ENCODE measurements at regions not wholly inside any gene's neighbourhood (a gene's known extent, or its start where the extent isn't known, plus 50 kb on each side); places are given as distances from the start of the nearest gene placed in this dataset.

DNA sequence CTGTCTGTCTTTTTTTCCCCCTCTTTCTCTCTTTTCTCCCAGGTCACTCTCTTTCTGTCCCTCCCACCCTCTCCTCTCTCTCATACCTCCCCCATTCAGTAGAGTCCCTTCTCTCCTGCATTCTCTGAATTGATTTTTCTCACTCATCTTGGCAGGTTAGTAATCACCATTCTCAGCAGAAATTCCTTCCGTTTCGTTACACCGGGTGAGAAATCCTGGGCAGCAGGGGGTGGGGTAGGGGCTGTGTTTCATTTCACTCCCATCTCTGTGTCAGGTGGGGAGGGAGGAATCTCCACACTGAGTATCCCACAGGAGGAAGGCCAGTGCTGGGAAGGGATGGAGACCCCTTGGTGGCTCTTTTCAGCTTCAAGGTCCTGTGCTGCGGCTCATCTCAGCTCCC lies 253.5 kb downstream of the MIAT start:
- Histone ChIP-seq H3K4me2 (ENCODE audit: low read length) (no peak overlapping the region), H3K4me3 (ENCODE audit: insufficient read depth, low read depth, low read length) (no peak overlapping the region), H3K4me1 (ENCODE audit: insufficient read depth, low read length) (no peaks in the 10 kb centered on the region), H3K9ac (ENCODE audit: low read length) (no peak overlapping the region), H3K79me2 (ENCODE audit: insufficient read depth, low read length) (no peaks in the 10 kb centered on the region), H3K27ac (ENCODE audit: low read depth, low read length) (no peak overlapping the region), H3K27me3 (ENCODE audit: insufficient read depth, low read length) (peaks cover 26% of the 10 kb centered on the region), H4K20me1 (ENCODE audit: insufficient read depth, low read length) (no peaks in the 10 kb centered on the region), H3K9me3 (ENCODE audit: insufficient read depth, low read depth, low read length) (no peaks in the 10 kb centered on the region), H3K36me3 (ENCODE audit: insufficient read depth, low read length) (no peaks in the 10 kb centered on the region), H2AFZ (ENCODE audit: low read depth, low read length) (no peak overlapping the region)
- peaks cover 41% of the 10 kb centered on the region for H3K27me3 Mint-ChIP-seq (ENCODE audit: low read depth, unreplicated experiment)
- H3K27ac Mint-ChIP-seq (ENCODE audit: unreplicated experiment): no peak overlapping the region
- no peaks in the 10 kb centered on the region for H3K9me3 Mint-ChIP-seq (ENCODE audit: unreplicated experiment)
- FAIRE-seq (no peak), DNase-seq (ENCODE audit: low read depth) (no peak)
- no peaks in the 10 kb centered on the region for H3K36me3 Mint-ChIP-seq (ENCODE audit: low read depth, unreplicated experiment)
- H3K4me1 Mint-ChIP-seq (ENCODE audit: low read depth, unreplicated experiment): no peaks in the 10 kb centered on the region
- TF ChIP-seq CTCF (IDR thresholded peaks at IDR 0.05; ENCODE audit: insufficient read depth, low read depth, low read length): no peak
- TF ChIP-seq EZH2 (IDR thresholded peaks at IDR 0.05; ENCODE audit: insufficient read depth, low read length): no peak
- H3K4me3 Mint-ChIP-seq (ENCODE audit: unreplicated experiment): no peak overlapping the region

DNA sequence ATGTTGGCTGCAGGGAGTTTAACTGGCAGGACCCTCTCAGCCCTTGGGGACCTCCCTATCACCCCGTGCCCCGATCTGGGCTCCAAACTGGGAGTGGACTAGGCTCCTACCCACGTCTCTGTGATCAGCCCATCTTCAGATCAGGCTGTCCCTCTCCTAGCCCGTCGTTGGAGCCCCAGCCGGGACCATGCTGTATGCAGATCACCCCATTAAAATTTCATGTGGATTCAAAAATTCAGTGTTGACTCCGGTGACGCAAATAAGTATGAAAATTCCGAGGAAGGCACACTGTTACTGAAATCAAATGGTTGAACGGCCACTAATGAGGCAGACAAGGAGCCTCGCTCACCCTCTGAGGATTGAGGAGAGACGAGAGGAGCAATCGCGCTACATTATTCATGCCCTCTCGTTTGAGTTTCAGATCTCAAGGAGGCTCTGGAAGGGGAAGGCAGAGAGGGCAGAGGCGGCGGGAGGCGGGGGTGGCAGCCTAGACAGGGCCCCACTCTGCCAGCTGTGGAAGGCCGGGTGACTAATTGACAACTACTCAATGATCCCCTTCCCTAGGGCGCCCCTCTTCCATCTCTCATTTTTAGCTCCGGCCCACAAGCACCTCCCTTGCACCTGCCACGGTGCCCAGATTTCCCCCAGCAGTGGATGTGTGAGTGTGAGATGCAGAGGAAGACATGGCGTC lies 255.4 kb downstream of the MIAT start:
- TF ChIP-seq EZH2 (IDR thresholded peaks at IDR 0.05; ENCODE audit: insufficient read depth, low read length) (no peak), CTCF (IDR thresholded peaks at IDR 0.05; ENCODE audit: insufficient read depth, low read depth, low read length) (no peak)
- Mint-ChIP-seq H3K27ac (ENCODE audit: unreplicated experiment) (peak overlapping the region; percentile 5), H3K4me1 (ENCODE audit: low read depth, unreplicated experiment) (no peaks in the 10 kb centered on the region), H3K27me3 (ENCODE audit: low read depth, unreplicated experiment) (peaks cover 39% of the 10 kb centered on the region), H3K36me3 (ENCODE audit: low read depth, unreplicated experiment) (no peaks in the 10 kb centered on the region), H3K9me3 (ENCODE audit: unreplicated experiment) (peaks cover 2% of the 10 kb centered on the region), H3K4me3 (ENCODE audit: unreplicated experiment) (no peak overlapping the region)
- Histone ChIP-seq H2AFZ (ENCODE audit: low read depth, low read length) (peak overlapping the region; percentile 47), H4K20me1 (ENCODE audit: insufficient read depth, low read length) (no peaks in the 10 kb centered on the region), H3K4me3 (ENCODE audit: insufficient read depth, low read depth, low read length) (no peak overlapping the region), H3K9me3 (ENCODE audit: insufficient read depth, low read depth, low read length) (no peaks in the 10 kb centered on the region), H3K27me3 (ENCODE audit: insufficient read depth, low read length) (peaks cover 28% of the 10 kb centered on the region), H3K9ac (ENCODE audit: low read length) (no peak overlapping the region), H3K4me2 (ENCODE audit: low read length) (no peak overlapping the region), H3K36me3 (ENCODE audit: insufficient read depth, low read length) (no peaks in the 10 kb centered on the region), H3K27ac (ENCODE audit: low read depth, low read length) (no peak overlapping the region), H3K4me1 (ENCODE audit: insufficient read depth, low read length) (no peaks in the 10 kb centered on the region), H3K79me2 (ENCODE audit: insufficient read depth, low read length) (no peaks in the 10 kb centered on the region)
- FAIRE-seq (no peak), DNase-seq (ENCODE audit: low read depth) (no peak)

DNA sequence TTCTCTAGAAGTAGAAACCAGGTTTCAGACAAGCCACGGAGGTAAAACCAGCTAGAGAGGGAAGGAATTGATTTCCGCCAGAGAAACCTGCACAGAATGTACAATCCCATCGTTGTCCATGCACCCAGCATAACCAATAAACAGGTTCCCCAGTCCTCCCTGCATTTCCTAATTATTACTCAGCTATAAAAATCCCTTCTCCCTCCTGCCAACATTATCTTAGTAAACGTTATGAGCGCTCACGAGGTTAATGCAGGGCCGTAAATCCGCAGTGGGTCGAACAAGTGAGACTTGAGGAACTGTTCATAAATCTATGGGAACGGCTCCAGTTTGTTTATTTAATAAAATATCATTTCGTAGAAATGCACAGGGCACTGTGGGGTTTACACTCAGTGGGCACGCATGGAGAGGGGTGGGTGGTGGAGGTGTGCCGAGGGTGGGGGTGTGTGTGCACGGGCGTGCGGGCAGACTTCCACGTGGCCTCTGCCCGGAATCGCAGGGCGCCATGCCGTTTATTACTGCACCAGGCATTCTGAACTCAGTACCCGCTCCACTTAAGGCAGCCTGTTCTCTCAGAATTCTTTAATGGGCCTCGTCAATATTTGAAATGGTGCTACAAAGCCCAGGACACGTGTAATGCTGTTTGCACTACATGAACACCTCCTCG lies 257.3 kb downstream of the MIAT start:
- no peak for FAIRE-seq
- H3K36me3 Mint-ChIP-seq (ENCODE audit: low read depth, unreplicated experiment): no peaks in the 10 kb centered on the region
- no peak overlapping the region for H3K27ac Mint-ChIP-seq (ENCODE audit: unreplicated experiment)
- H3K4me3 ChIP-seq (ENCODE audit: insufficient read depth, low read depth, low read length): no peak overlapping the region
- TF ChIP-seq CTCF (IDR thresholded peaks at IDR 0.05; ENCODE audit: insufficient read depth, low read depth, low read length) (no peak), EZH2 (IDR thresholded peaks at IDR 0.05; ENCODE audit: insufficient read depth, low read length) (no peak)
- no peak overlapping the region for H3K4me3 Mint-ChIP-seq (ENCODE audit: unreplicated experiment)
- H4K20me1 ChIP-seq (ENCODE audit: insufficient read depth, low read length): no peaks in the 10 kb centered on the region
- H3K4me1 ChIP-seq (ENCODE audit: insufficient read depth, low read length): no peaks in the 10 kb centered on the region
- H3K27me3 ChIP-seq (ENCODE audit: insufficient read depth, low read length): peaks cover 28% of the 10 kb centered on the region
- H2AFZ ChIP-seq (ENCODE audit: low read depth, low read length): no peak overlapping the region
- H3K4me2 ChIP-seq (ENCODE audit: low read length): no peak overlapping the region
- no peaks in the 10 kb centered on the region for H3K4me1 Mint-ChIP-seq (ENCODE audit: low read depth, unreplicated experiment)
- H3K79me2 ChIP-seq (ENCODE audit: insufficient read depth, low read length): no peaks in the 10 kb centered on the region
- H3K9ac ChIP-seq (ENCODE audit: low read length): no peak overlapping the region
- H3K9me3 Mint-ChIP-seq (ENCODE audit: unreplicated experiment): peaks cover 9% of the 10 kb centered on the region
- no peak overlapping the region for H3K27ac ChIP-seq (ENCODE audit: low read depth, low read length)
- no peaks in the 10 kb centered on the region for H3K9me3 ChIP-seq (ENCODE audit: insufficient read depth, low read depth, low read length)
- DNase-seq (ENCODE audit: low read depth): no peak
- no peaks in the 10 kb centered on the region for H3K36me3 ChIP-seq (ENCODE audit: insufficient read depth, low read length)
- H3K27me3 Mint-ChIP-seq (ENCODE audit: low read depth, unreplicated experiment): peaks cover 38% of the 10 kb centered on the region

All from astrocyte (in vitro differentiated cells and primary cell).